Erythroblast (primary cell): ENCODE measurements at regions not wholly inside any gene's neighbourhood (a gene's known extent, or its start where the extent isn't known, plus 50 kb on each side); places are given as distances from the start of the nearest gene placed in this dataset.

Source experiments
- GATA1 ChIP-seq: IDR thresholded peaks from 2 replicates; pipeline ENCODE4 v1.6.1; 2011; ENCODE audit warnings: low read depth, mild to moderate bottlenecking, control low read depth, low read length, moderate library complexity
- POLR2A ChIP-seq: IDR thresholded peaks from 2 replicates; pipeline ENCODE4 v1.6.1; 2011; ENCODE audit warnings: mild to moderate bottlenecking, low read length

DNA sequence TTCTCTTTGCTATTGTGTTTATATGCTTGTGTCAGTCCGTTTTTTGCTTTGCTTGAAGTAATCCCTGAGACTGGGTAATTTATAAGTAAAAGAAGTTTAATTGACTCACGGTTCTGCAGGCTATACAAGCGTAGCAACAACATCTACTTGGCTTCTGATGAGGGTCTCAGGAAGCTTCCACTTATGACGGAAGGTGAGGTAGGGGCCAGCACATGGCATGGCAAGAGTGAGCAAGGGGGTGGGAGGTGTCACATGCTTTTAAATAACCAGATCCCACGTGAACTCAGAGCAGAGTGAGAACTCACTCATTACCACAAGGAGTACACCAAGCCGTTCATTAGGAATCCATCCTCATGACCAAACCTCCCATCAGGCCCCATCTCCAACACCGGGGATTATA, 540.3 kb downstream of the TDRD15 start:
- TF ChIP-seq POLR2A (no peak), GATA1 (no peak)
